Central memory CD8-positive, alpha-beta T cell (primary cell): ENCODE measurements at regions not wholly inside any gene's neighbourhood (a gene's known extent, or its start where the extent isn't known, plus 50 kb on each side); places are given as distances from the start of the nearest gene placed in this dataset.
A peak's percentile ranks its signal among the peaks of the same experiment; 100 is the strongest.

Experiments used
- ATAC-seq: fragments of 150-1000 bp; cut with Tn5 transposase; replicated peaks from 2 replicates; pipeline ENCODE4 v1.10.0; 2022; ENCODE audit warnings: mild to moderate bottlenecking, moderate FRiP score, moderate number of reproducible peaks; ENCODE audit not compliant: poor library complexity, severe bottlenecking; ENCODE audit errors: extremely low read depth
- DNase-seq, 2 donors: peaks; one replicate each; pipeline ENCODE4 v3.0.0; 2021; ENCODE audit warnings: low spot score in 2 of 2
- H3K27ac Mint-ChIP-seq: one replicate; pipeline ENCODE4 v1.8.0; 2022; ENCODE audit warnings: low read depth, mild to moderate bottlenecking, moderate library complexity, mixed read lengths
- H3K27me3 Mint-ChIP-seq: one replicate; pipeline ENCODE4 v1.8.0; 2022; ENCODE audit warnings: mixed read lengths
- H3K36me3 Mint-ChIP-seq: one replicate; pipeline ENCODE4 v1.8.0; 2022; ENCODE audit warnings: mild to moderate bottlenecking, moderate library complexity, mixed read lengths; ENCODE audit not compliant: insufficient read depth
- H3K4me1 Mint-ChIP-seq: one replicate; pipeline ENCODE4 v1.8.0; 2022; ENCODE audit warnings: mixed read lengths
- H3K4me3 Mint-ChIP-seq: one replicate; pipeline ENCODE4 v1.8.0; 2022; ENCODE audit warnings: mild to moderate bottlenecking, moderate library complexity, mixed read lengths
- H3K9me3 Mint-ChIP-seq: one replicate; pipeline ENCODE4 v1.8.0; 2022; ENCODE audit warnings: mixed read lengths

DNA sequence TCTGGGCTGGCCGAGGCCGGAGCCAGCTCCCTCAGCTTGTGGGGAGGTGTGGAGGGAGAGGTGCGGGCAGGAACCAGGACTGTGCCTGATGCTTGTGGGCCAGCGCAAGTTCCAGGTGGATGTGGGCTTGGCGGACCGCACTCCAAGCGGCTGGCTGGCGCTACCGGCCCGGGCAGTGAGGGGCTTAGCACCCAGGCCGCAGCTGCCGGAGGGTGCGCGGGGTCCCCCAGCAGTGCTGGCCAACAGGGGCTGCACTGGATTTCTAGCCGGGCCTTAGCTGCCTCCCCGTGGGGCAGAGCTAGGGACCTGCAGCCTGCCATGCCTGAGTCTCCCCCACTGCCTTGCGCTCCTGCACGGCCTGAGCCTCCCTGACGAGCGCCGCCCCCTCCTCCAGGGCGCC, 242.8 kb downstream of the CCSER2 start:
- Mint-ChIP-seq H3K27me3 (peaks cover 69% of the 10 kb centered on the region), H3K4me1 (no peaks in the 10 kb centered on the region), H3K9me3 (no peaks in the 10 kb centered on the region), H3K4me3 (no peak overlapping the region), H3K27ac (no peak overlapping the region), H3K36me3 (no peaks in the 10 kb centered on the region)
- DNase-seq (no peak), ATAC-seq (no peak)

DNA sequence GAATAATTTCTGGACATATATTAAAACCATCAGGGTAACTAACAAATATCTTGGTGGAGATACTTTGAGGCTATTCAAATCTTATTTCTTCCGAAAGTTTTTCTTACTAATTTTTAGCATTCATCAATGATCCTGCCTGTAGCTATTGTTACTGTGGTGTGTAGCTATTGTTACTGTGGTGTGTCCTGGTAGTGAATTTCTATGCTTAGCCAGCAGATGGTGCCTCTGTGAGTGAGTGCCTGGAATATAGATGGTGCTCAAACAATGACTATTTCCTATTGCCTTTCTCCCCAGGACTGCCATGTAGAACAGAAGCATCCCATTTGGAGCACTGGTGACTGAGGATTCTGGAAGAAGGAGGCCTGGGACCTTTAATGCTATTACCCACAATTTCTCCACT, 245.7 kb downstream of the CCSER2 start:
- Mint-ChIP-seq H3K27ac (no peak overlapping the region), H3K4me1 (no peaks in the 10 kb centered on the region), H3K36me3 (no peaks in the 10 kb centered on the region), H3K27me3 (peaks cover 47% of the 10 kb centered on the region), H3K4me3 (no peak overlapping the region), H3K9me3 (no peaks in the 10 kb centered on the region)
- DNase-seq (no peak), ATAC-seq (no peak)

DNA sequence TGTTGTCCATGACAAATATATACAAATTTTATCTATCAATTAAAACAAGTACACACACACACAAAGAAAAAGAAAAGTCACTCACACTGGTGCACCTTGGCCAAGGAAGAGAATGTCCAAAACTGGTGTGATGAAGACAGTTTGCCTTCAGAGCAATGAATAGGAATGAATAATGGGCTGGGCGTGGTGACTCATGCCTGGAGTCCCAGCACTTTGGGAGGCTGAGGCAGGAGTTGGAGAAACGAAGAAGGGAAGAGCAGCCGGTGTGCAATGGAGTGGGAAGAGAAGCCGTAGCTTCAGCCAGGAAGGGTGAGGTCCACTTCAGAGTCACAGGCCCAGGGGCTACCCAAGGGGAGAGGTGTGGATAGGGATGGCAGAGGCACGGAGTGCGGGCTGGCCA, 253.6 kb downstream of the CCSER2 start:
- Mint-ChIP-seq H3K9me3 (no peaks in the 10 kb centered on the region), H3K4me1 (no peaks in the 10 kb centered on the region), H3K27ac (no peak overlapping the region), H3K36me3 (peaks cover 1% of the 10 kb centered on the region), H3K4me3 (no peak overlapping the region), H3K27me3 (peaks cover 35% of the 10 kb centered on the region)
- no peak for DNase-seq
- no peak for ATAC-seq

DNA sequence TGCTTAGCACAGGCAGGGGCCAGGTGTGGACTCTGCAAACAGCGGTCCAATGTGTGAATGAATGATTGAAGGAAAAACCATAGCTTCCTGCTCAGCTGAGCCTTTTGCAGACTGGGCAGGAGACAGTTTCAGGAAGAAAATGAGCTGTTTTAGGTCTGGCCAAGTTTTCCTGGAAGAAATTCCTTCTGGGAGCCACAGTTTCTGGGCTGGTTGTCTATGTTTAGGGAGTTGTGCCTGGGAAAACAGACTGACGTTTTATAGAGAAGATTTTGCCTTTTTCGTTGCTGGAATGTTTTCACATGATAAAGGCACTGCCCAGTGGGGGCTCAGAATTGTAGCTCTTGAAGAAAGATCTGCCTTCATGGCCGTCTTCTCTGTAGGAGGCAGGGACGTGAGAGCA, 255.1 kb downstream of the CCSER2 start:
- H3K36me3 Mint-ChIP-seq = peaks cover 1% of the 10 kb centered on the region
- H3K9me3 Mint-ChIP-seq = no peaks in the 10 kb centered on the region
- no peak overlapping the region for H3K4me3 Mint-ChIP-seq
- ATAC-seq (no peak), DNase-seq (no peak)
- peaks cover 41% of the 10 kb centered on the region for H3K27me3 Mint-ChIP-seq
- H3K27ac Mint-ChIP-seq = no peak overlapping the region
- no peaks in the 10 kb centered on the region for H3K4me1 Mint-ChIP-seq

DNA sequence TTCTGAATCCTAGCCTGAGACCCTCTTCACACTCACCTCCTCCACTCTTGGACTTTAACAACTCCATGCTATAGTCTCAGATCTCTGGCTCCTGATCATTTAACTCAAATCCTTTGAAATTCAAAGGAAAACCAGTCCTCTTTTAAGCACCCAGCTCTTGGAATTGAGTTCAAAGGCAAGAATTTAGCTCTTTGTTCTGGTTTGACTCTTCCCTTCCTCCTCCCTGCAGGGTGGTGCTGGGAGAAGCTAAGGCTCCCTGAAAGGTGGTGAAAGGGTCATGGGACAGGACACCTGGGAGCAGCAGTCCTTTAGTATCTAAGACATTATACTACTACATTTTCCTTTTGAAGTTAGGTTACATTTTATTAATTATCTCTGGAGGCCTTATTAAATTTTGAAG, 259.4 kb downstream of the CCSER2 start:
- ATAC-seq = no peak
- no peak overlapping the region for H3K4me3 Mint-ChIP-seq
- H3K9me3 Mint-ChIP-seq = no peaks in the 10 kb centered on the region
- no peak overlapping the region for H3K27ac Mint-ChIP-seq
- H3K27me3 Mint-ChIP-seq = peaks cover 55% of the 10 kb centered on the region
- DNase-seq = no peak
- peaks cover 1% of the 10 kb centered on the region for H3K36me3 Mint-ChIP-seq
- H3K4me1 Mint-ChIP-seq = no peaks in the 10 kb centered on the region

DNA sequence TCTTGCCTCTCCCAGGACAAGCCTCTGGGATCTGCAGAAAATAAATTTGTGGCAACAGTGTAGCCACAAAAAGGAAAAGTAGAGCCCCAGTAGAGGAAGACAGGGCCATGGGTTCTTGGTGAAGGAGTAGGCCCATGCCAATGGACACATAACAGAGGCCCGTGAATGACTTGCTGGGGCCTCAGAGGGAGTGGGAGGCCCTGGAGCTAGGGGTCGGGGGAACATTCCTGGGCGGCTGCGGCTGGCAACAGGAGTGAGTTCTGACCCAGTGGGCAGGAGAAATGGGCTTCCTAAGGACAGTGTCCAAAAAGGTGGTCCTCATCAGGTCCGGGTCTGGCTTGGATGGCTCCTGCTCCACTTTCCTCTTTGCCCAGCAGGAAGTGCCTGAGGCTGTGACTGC, 260.0 kb downstream of the CCSER2 start:
- H3K36me3 Mint-ChIP-seq = peaks cover 3% of the 10 kb centered on the region
- DNase-seq (no peak), ATAC-seq (no peak)
- peaks cover 61% of the 10 kb centered on the region for H3K27me3 Mint-ChIP-seq
- no peaks in the 10 kb centered on the region for H3K4me1 Mint-ChIP-seq
- no peak overlapping the region for H3K4me3 Mint-ChIP-seq
- H3K27ac Mint-ChIP-seq = no peak overlapping the region
- no peaks in the 10 kb centered on the region for H3K9me3 Mint-ChIP-seq

DNA sequence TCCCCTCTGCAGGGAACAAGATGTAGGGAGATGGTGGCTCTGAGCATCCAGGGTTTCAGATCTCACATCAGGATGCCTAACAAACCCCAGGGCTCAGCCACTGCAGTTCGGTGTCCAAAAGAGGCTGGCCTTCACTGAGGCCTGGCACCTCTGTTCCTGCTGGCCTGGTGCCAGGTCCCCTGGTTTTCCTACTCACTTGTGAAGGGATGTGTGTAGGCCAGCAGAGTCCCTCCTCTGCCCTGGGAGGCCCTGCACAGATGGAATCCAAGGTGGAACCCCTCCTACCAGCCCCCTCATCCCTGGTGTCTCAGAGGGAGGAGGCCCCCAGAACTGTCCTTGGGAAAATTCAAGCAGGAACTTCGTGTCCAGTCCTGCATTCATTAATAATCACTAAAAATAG, 260.6 kb downstream of the CCSER2 start:
- DNase-seq (no peak), ATAC-seq (no peak)
- Mint-ChIP-seq H3K27me3 (peaks cover 67% of the 10 kb centered on the region), H3K4me3 (no peak overlapping the region), H3K36me3 (peaks cover 3% of the 10 kb centered on the region), H3K9me3 (no peaks in the 10 kb centered on the region), H3K4me1 (no peaks in the 10 kb centered on the region), H3K27ac (no peak overlapping the region)

DNA sequence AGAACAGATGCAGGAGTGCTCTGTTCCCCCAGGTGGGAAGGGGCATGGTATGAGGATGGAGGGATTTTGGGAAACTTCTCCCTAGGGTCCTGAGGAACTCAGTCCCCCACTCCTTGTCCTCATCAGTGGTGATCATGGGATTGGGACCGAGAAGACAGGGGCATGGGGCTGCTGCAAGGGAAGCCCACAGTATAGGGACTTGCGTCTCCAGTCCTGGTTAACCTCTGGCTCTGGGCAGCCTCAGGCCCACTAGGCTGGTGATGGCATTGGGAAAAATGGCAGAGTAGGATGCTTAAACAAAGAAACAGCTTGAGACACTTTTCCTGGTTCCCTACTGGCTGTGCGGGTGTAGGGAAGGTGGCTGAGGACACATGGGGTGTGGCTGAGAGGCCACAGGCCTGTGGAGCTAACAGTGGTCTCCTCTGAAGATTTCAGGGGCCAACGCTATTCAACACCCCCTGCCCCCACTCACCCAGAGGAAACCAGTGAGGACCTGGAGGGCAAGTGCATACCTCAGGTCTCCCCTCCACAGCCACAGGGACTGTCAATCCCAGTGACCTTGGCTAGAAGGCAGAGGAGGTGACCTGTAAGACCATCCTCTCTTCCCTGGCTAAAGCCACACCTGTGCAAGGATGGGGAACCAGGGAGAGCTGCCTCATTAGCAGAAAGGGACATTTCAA, 261.3 kb downstream of the CCSER2 start:
- no peaks in the 10 kb centered on the region for H3K9me3 Mint-ChIP-seq
- ATAC-seq (no peak), DNase-seq (no peak)
- H3K36me3 Mint-ChIP-seq = peaks cover 3% of the 10 kb centered on the region
- H3K4me3 Mint-ChIP-seq = no peak overlapping the region
- no peaks in the 10 kb centered on the region for H3K4me1 Mint-ChIP-seq
- peaks cover 74% of the 10 kb centered on the region for H3K27me3 Mint-ChIP-seq
- H3K27ac Mint-ChIP-seq = no peak overlapping the region

DNA sequence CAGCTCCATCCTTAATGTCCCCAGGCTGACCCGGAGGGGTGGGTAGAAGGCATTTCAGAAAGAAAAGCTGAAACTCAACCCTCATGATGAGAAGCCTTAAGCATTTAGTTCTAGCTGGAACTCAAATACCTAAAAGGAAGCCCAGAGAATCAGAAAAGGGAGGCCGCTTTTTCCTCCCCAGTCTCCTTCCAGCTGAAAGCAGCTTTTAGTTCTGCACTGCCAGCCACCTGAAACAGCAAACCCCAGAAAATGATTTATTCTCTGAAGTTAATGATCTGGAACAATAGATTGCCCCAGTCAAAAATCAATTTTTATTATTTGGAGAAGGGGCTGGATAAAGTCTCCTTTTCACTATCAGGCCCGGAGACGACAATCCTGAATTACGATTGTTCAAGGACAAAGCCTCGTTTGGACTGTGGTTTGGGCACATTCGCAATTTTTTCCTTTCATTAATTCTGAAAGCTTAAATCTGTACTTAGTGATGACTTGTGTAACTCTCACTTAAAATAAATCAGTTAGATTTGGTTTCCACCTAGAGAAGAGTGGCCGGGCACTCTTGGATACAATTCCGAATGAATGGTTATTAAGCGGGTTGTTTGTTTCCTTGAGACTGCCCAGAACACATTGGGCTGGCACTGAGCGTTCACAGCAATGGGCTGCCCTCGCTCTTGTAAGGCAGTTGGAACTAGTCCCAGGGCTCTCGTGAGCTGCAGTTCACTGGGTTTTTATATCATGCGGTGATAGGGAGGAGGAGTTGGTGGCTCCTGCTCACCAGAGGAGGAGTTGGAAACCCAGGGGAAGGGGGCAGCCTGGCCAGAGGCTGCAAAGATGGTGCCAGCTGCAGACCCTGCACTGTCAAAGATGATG, 262.2 kb downstream of the CCSER2 start:
- DNase-seq (no peak), ATAC-seq (no peak)
- Mint-ChIP-seq H3K36me3 (peaks cover 3% of the 10 kb centered on the region), H3K4me3 (no peak overlapping the region), H3K9me3 (no peaks in the 10 kb centered on the region), H3K27ac (no peak overlapping the region), H3K4me1 (no peaks in the 10 kb centered on the region), H3K27me3 (peaks cover 83% of the 10 kb centered on the region)

DNA sequence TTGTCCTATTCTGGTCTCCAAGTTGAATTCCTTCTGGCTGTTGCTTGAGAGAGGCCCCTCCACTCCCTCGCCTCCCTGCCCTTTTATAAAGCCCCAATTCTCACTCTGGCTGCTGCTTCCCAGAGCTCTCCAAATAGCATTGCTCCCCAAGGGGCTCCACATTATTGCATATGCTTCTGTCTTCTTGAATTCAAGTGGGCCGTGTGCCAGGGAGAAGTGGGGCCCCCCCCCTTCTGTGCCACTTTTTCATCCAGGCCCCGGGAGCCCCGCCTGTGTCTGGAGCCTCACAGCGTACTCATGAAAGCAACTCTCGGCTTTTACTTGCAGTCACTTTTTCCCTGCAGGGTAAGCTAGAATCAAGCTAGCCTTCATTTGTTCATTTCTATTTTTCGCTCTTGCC, 265.1 kb downstream of the CCSER2 start:
- Mint-ChIP-seq H3K9me3 (no peaks in the 10 kb centered on the region), H3K27ac (peak overlapping the region; percentile 19), H3K27me3 (peaks cover 87% of the 10 kb centered on the region), H3K36me3 (peaks cover 1% of the 10 kb centered on the region), H3K4me1 (no peaks in the 10 kb centered on the region), H3K4me3 (no peak overlapping the region)
- no peak for ATAC-seq
- DNase-seq = no peak

DNA sequence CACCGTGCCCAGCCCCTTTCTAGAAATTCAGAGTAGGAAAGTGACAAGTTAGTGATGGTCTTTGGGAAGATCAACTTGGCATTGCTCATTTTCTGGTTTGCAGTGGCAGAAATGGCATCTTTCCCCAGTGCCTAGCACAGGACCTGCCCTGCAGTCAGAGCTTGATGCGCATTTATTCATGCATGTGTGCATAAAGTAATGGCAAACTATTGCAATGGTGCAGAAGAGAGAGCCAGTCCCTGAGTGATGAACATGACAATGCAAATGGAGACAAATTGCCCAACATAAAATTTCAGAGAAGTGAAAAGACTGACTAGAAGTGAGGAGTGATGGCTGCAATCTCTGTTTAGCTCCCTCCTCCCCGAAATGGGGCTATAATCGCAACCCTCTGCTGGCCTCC, 268.2 kb downstream of the CCSER2 start:
- H3K27ac Mint-ChIP-seq = no peak overlapping the region
- H3K4me1 Mint-ChIP-seq = no peaks in the 10 kb centered on the region
- H3K4me3 Mint-ChIP-seq = no peak overlapping the region
- no peak for DNase-seq
- H3K27me3 Mint-ChIP-seq = peaks cover 68% of the 10 kb centered on the region
- no peaks in the 10 kb centered on the region for H3K9me3 Mint-ChIP-seq
- ATAC-seq = no peak
- peaks cover 1% of the 10 kb centered on the region for H3K36me3 Mint-ChIP-seq

DNA sequence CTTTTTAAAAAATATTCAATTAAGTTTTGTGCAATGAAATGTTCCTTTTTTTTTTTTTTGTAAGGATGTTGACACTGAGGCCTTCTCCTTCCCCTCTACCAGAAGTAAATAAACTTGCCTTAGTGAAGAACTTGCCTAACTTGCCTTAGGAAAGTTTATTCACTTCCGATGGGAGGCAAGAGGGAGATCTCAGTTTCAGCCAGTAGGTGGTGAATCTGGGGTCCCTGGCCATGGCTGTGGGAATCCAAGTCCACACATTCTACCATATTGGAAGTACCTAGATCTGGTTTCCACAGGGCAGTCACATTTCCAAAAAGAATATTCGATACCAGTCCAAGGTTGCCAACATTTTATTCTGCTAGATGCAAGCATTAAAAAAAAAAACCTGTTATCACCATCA, 270.9 kb downstream of the CCSER2 start:
- Mint-ChIP-seq H3K27ac (no peak overlapping the region), H3K4me3 (no peak overlapping the region), H3K36me3 (no peaks in the 10 kb centered on the region), H3K4me1 (no peaks in the 10 kb centered on the region), H3K27me3 (peaks cover 48% of the 10 kb centered on the region), H3K9me3 (no peaks in the 10 kb centered on the region)
- ATAC-seq (no peak), DNase-seq (no peak)

DNA sequence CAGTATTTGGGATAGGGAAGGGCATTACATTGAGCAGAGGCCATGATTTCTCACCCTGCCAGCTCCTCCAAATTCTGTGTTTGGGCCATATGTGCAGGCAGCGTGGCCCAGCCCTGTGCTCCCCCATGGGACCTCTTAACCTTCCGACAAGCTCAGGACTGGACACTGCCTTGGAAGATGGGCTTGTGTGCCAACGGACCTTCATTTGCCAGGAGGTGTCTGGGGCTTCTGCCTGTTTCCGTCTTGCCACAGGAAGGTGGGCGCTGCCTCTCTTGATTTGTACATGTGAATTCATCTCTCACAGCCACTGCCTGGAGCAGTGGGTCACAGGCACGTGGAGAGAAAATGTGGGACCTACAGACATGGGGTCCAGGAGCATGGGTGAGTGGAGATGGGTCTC, 272.6 kb downstream of the CCSER2 start:
- no peak for DNase-seq
- H3K27me3 Mint-ChIP-seq = peaks cover 39% of the 10 kb centered on the region
- no peaks in the 10 kb centered on the region for H3K9me3 Mint-ChIP-seq
- H3K4me1 Mint-ChIP-seq = no peaks in the 10 kb centered on the region
- H3K27ac Mint-ChIP-seq = no peak overlapping the region
- no peaks in the 10 kb centered on the region for H3K36me3 Mint-ChIP-seq
- no peak for ATAC-seq
- no peak overlapping the region for H3K4me3 Mint-ChIP-seq
